ENCODE measurements at regions not wholly inside any gene's neighbourhood (a gene's known extent, or its start where the extent isn't known, plus 50 kb on each side); places are given as distances from the start of the nearest gene placed in this dataset.

GRCh38 chr20:60121903-60122302 lies 163.7 kb downstream of the CDH26 start:
- TF ChIP-seq CTCF (conservative IDR thresholded peaks at IDR 0.05): no peak
- no peak overlapping the region for H3K27ac ChIP-seq

GRCh38 chr20:60122671-60123070 lies 164.4 kb downstream of the CDH26 start:
- no peak for TF ChIP-seq CTCF (conservative IDR thresholded peaks at IDR 0.05)
- H3K27ac ChIP-seq: no peak overlapping the region

GRCh38 chr20:60123096-60123495 lies 164.9 kb downstream of the CDH26 start:
- no peak overlapping the region for H3K27ac ChIP-seq
- no peak for TF ChIP-seq CTCF (conservative IDR thresholded peaks at IDR 0.05)

GRCh38 chr20:60123652-60124051 lies 165.4 kb downstream of the CDH26 start:
- no peak overlapping the region for H3K27ac ChIP-seq
- TF ChIP-seq CTCF (conservative IDR thresholded peaks at IDR 0.05): no peak

- H3K27ac ChIP-seq: no peak overlapping the region
- no peak for TF ChIP-seq CTCF (conservative IDR thresholded peaks at IDR 0.05)
Observed at GRCh38 chr20:60124776-60125381, 166.7 kb downstream of the CDH26 start.

GRCh38 chr20:60125513-60125912 lies 167.3 kb downstream of the CDH26 start:
- no peak for TF ChIP-seq CTCF (conservative IDR thresholded peaks at IDR 0.05)
- H3K27ac ChIP-seq: no peak overlapping the region

GRCh38 chr20:60126975-60127374 lies 168.8 kb downstream of the CDH26 start:
- no peak overlapping the region for H3K27ac ChIP-seq
- no peak for TF ChIP-seq CTCF (conservative IDR thresholded peaks at IDR 0.05)
